ENCODE measurements at regions not wholly inside any gene's neighbourhood (a gene's known extent, or its start where the extent isn't known, plus 50 kb on each side); places are given as distances from the start of the nearest gene placed in this dataset.

- peaks cover 5% of the 10 kb centered on the region for H3K4me1 ChIP-seq (ENCODE audit: control insufficient read depth, insufficient read depth, low read length)
- H3K9me3 ChIP-seq (ENCODE audit: control insufficient read depth, insufficient read depth, low read length): no peaks in the 10 kb centered on the region
- peaks cover 4% of the 10 kb centered on the region; the same call in 1 of the 2 replicates for H3K27me3 ChIP-seq (ENCODE audit: control insufficient read depth, insufficient read depth, low read length)
- H3K4me3 ChIP-seq (ENCODE audit: low read depth, low read length): no peak overlapping the region
- H3K36me3 ChIP-seq (ENCODE audit: control insufficient read depth, insufficient read depth, low read length): no peaks in the 10 kb centered on the region
- H3K9ac ChIP-seq (ENCODE audit: low read depth, low read length): no peak overlapping the region
- H3K27ac ChIP-seq (ENCODE audit: low read depth, low read length): no peak overlapping the region
These were observed 51.6 kb upstream of the VRK1 start for GRCh38 chr14:96745500-96746051.

- H3K27ac ChIP-seq (ENCODE audit: low read depth, low read length): no peak overlapping the region
- no peak overlapping the region for H3K4me3 ChIP-seq (ENCODE audit: low read depth, low read length)
- H3K9me3 ChIP-seq (ENCODE audit: control insufficient read depth, insufficient read depth, low read length): no peaks in the 10 kb centered on the region
- no peak overlapping the region for H3K9ac ChIP-seq (ENCODE audit: low read depth, low read length)
- H3K36me3 ChIP-seq (ENCODE audit: control insufficient read depth, insufficient read depth, low read length): no peaks in the 10 kb centered on the region
- no peaks in the 10 kb centered on the region for H3K4me1 ChIP-seq (ENCODE audit: control insufficient read depth, insufficient read depth, low read length)
- peaks cover 4% of the 10 kb centered on the region; the same call in 1 of the 2 replicates for H3K27me3 ChIP-seq (ENCODE audit: control insufficient read depth, insufficient read depth, low read length)
These were observed 51.1 kb upstream of the VRK1 start for GRCh38 chr14:96746101-96746500.

GRCh38 chr14:96747006-96747405, 50.2 kb upstream of the VRK1 start:
- no peak overlapping the region for H3K27ac ChIP-seq (ENCODE audit: low read depth, low read length)
- no peaks in the 10 kb centered on the region for H3K9me3 ChIP-seq (ENCODE audit: control insufficient read depth, insufficient read depth, low read length)
- H3K36me3 ChIP-seq (ENCODE audit: control insufficient read depth, insufficient read depth, low read length): no peaks in the 10 kb centered on the region
- peaks cover under 1% of the 10 kb centered on the region; the same call in 1 of the 2 replicates for H3K27me3 ChIP-seq (ENCODE audit: control insufficient read depth, insufficient read depth, low read length)
- no peak overlapping the region for H3K9ac ChIP-seq (ENCODE audit: low read depth, low read length)
- H3K4me3 ChIP-seq (ENCODE audit: low read depth, low read length): no peak overlapping the region
- H3K4me1 ChIP-seq (ENCODE audit: control insufficient read depth, insufficient read depth, low read length): no peaks in the 10 kb centered on the region
